ENCODE measurements at regions not wholly inside any gene's neighbourhood (a gene's known extent, or its start where the extent isn't known, plus 50 kb on each side); places are given as distances from the start of the nearest gene placed in this dataset.

- TF ChIP-seq CTCF (IDR thresholded peaks at IDR 0.05) (no peak), POLR2A (IDR thresholded peaks at IDR 0.05; ENCODE audit: low read length) (no peak), RFX5 (IDR thresholded peaks at IDR 0.05) (no peak), SMC3 (IDR thresholded peaks at IDR 0.05) (no peak), CEBPB (IDR thresholded peaks at IDR 0.05) (no peak), BCL3 (IDR thresholded peaks at IDR 0.05) (no peak), ZFP36 (IDR thresholded peaks at IDR 0.05; ENCODE audit: borderline replicate concordance, partially characterized antibody) (no peak), RAD21 (conservative IDR thresholded peaks at IDR 0.05 in 1 of 2, IDR thresholded peaks at IDR 0.05 in 1 of 2) (no peak), JUNB (IDR thresholded peaks at IDR 0.05) (no peak), FOSL2 (IDR thresholded peaks at IDR 0.05) (no peak), FOSL2 (CRISPR knock-in tag; IDR thresholded peaks at IDR 0.05) (no peak), RCOR1 (IDR thresholded peaks at IDR 0.05; ENCODE audit: low read depth, low read length) (no peak)
Observed at GRCh38 chr14:105848570-105848969, 322.2 kb downstream of the TMEM121 start.
